ENCODE measurements at regions not wholly inside any gene's neighbourhood (a gene's known extent, or its start where the extent isn't known, plus 50 kb on each side); places are given as distances from the start of the nearest gene placed in this dataset.

GRCh38 chr14:51145246-51145645, 50.3 kb upstream of the TRIM9 start:
- TF ChIP-seq CTCF (IDR thresholded peaks at IDR 0.05; ENCODE audit: unreplicated experiment) = no peak
- no peaks in the 10 kb centered on the region for H3K36me3 Mint-ChIP-seq (ENCODE audit: insufficient read depth, unreplicated experiment)
- H3K27me3 Mint-ChIP-seq (ENCODE audit: unreplicated experiment) = no peaks in the 10 kb centered on the region
- no peaks in the 10 kb centered on the region for H3K4me1 Mint-ChIP-seq (ENCODE audit: low read depth, unreplicated experiment)
- H3K4me3 Mint-ChIP-seq (ENCODE audit: low read depth, unreplicated experiment) = no peak overlapping the region
- CTCF ChIA-PET = interaction anchor here (0.7 kb wide), 1 partner anchor 707 kb away, joined by 3 read pairs; no protein-coding TSS in a partner anchor
- BruUV-seq (replicated peaks) = no TSS peak
- H3K27ac Mint-ChIP-seq (ENCODE audit: unreplicated experiment) = no peak overlapping the region
- intact Hi-C loops (cut with micrococcal nuclease; ENCODE audit: unreplicated experiment) = no loop called here
- no peak for DNase-seq
- H3K9me3 Mint-ChIP-seq (ENCODE audit: low read depth, unreplicated experiment) = peaks cover 3% of the 10 kb centered on the region

GRCh38 chr14:51147183-51147582, 52.3 kb upstream of the TRIM9 start:
- no peak for DNase-seq
- CTCF ChIA-PET = no interaction called here

GRCh38 chr14:51155326-51155725, 60.4 kb upstream of the TRIM9 start:
- no peak for DNase-seq
- CTCF ChIA-PET = no interaction called here
- Mint-ChIP-seq H3K4me3 (ENCODE audit: low read depth, unreplicated experiment) (no peak overlapping the region), H3K4me1 (ENCODE audit: low read depth, unreplicated experiment) (no peaks in the 10 kb centered on the region), H3K9me3 (ENCODE audit: low read depth, unreplicated experiment) (no peaks in the 10 kb centered on the region), H3K27ac (ENCODE audit: unreplicated experiment) (no peak overlapping the region), H3K36me3 (ENCODE audit: insufficient read depth, unreplicated experiment) (no peaks in the 10 kb centered on the region), H3K27me3 (ENCODE audit: unreplicated experiment) (no peaks in the 10 kb centered on the region)
- no TSS peak for BruUV-seq (replicated peaks)
- TF ChIP-seq CTCF (IDR thresholded peaks at IDR 0.05; ENCODE audit: unreplicated experiment) = no peak
- intact Hi-C loops (cut with micrococcal nuclease; ENCODE audit: unreplicated experiment) = no loop called here

More at GRCh38 chr14:51147183-51147582, 52.3 kb upstream of the TRIM9 start:
- no peaks in the 10 kb centered on the region for H3K4me1 Mint-ChIP-seq (ENCODE audit: low read depth, unreplicated experiment)
- H3K27me3 Mint-ChIP-seq (ENCODE audit: unreplicated experiment) = no peaks in the 10 kb centered on the region
- no peak overlapping the region for H3K27ac Mint-ChIP-seq (ENCODE audit: unreplicated experiment)
- no peak overlapping the region for H3K4me3 Mint-ChIP-seq (ENCODE audit: low read depth, unreplicated experiment)
- intact Hi-C loops (cut with micrococcal nuclease; ENCODE audit: unreplicated experiment) = no loop called here
- BruUV-seq (replicated peaks) = no TSS peak
- no peaks in the 10 kb centered on the region for H3K9me3 Mint-ChIP-seq (ENCODE audit: low read depth, unreplicated experiment)
- no peaks in the 10 kb centered on the region for H3K36me3 Mint-ChIP-seq (ENCODE audit: insufficient read depth, unreplicated experiment)
- TF ChIP-seq CTCF (IDR thresholded peaks at IDR 0.05; ENCODE audit: unreplicated experiment) = no peak

- peak; percentile 28 for TF ChIP-seq CTCF (IDR thresholded peaks at IDR 0.05; ENCODE audit: unreplicated experiment)
- DNase-seq = no peak
- CTCF ChIA-PET = no interaction called here
- Mint-ChIP-seq H3K36me3 (ENCODE audit: insufficient read depth, unreplicated experiment) (no peaks in the 10 kb centered on the region), H3K27me3 (ENCODE audit: unreplicated experiment) (no peaks in the 10 kb centered on the region), H3K4me3 (ENCODE audit: low read depth, unreplicated experiment) (no peak overlapping the region), H3K4me1 (ENCODE audit: low read depth, unreplicated experiment) (no peaks in the 10 kb centered on the region), H3K27ac (ENCODE audit: unreplicated experiment) (no peak overlapping the region), H3K9me3 (ENCODE audit: low read depth, unreplicated experiment) (no peaks in the 10 kb centered on the region)
- intact Hi-C loops (cut with micrococcal nuclease; ENCODE audit: unreplicated experiment) = loop anchor here (1.0 kb wide), 1 partner anchor 63 kb away; no protein-coding TSS in a partner anchor
- BruUV-seq (replicated peaks) = no TSS peak
Observed at GRCh38 chr14:51157012-51157411, 62.1 kb upstream of the TRIM9 start.
